AG09319 (cell line): ENCODE measurements at regions not wholly inside any gene's neighbourhood (a gene's known extent, or its start where the extent isn't known, plus 50 kb on each side); places are given as distances from the start of the nearest gene placed in this dataset.

ENCODE experiments used
- DNase-seq: peaks from one replicate; pipeline ENCODE4 v3.0.0-alpha.2; 2010; ENCODE audit warnings: low read depth; ENCODE audit errors: extremely low read depth
- TF ChIP-seq, protein P1 (sequence below): IDR thresholded peaks from 2 replicates; pipeline ENCODE4 v1.5.1; 2011; ENCODE audit warnings: low read depth, mild to moderate bottlenecking, inconsistent platforms, low read length, moderate library complexity

GRCh38 chr3:152945556-152945955 lies 110.6 kb downstream of the P2RY1 start:
- TF ChIP-seq, protein P1, sequence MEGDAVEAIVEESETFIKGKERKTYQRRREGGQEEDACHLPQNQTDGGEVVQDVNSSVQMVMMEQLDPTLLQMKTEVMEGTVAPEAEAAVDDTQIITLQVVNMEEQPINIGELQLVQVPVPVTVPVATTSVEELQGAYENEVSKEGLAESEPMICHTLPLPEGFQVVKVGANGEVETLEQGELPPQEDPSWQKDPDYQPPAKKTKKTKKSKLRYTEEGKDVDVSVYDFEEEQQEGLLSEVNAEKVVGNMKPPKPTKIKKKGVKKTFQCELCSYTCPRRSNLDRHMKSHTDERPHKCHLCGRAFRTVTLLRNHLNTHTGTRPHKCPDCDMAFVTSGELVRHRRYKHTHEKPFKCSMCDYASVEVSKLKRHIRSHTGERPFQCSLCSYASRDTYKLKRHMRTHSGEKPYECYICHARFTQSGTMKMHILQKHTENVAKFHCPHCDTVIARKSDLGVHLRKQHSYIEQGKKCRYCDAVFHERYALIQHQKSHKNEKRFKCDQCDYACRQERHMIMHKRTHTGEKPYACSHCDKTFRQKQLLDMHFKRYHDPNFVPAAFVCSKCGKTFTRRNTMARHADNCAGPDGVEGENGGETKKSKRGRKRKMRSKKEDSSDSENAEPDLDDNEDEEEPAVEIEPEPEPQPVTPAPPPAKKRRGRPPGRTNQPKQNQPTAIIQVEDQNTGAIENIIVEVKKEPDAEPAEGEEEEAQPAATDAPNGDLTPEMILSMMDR, result no peak
- no peak for DNase-seq

GRCh38 chr3:152957491-152957890 lies 122.6 kb downstream of the P2RY1 start:
- DNase-seq, result no peak
- TF ChIP-seq, protein P1, result no peak

DNA sequence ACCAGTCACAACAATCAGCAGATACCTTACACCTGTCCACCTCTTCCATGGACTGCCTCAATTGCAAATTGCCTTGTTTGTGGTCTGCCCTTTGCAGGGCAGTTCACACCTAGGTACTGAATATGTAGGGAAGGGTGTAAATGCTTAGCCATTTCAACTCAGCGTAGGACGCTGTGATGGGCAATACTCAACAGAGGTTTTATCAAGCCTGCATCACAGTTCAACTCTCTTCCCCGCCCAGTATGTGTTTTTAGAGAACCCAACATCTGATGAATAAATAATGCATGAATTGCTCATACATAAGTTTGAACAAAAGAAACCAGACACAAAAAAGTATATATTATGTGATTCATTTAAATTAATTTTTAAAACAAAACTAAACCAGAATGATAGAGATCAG lies 124.4 kb downstream of the P2RY1 start:
- TF ChIP-seq, protein P1, result no peak
- no peak for DNase-seq

DNA sequence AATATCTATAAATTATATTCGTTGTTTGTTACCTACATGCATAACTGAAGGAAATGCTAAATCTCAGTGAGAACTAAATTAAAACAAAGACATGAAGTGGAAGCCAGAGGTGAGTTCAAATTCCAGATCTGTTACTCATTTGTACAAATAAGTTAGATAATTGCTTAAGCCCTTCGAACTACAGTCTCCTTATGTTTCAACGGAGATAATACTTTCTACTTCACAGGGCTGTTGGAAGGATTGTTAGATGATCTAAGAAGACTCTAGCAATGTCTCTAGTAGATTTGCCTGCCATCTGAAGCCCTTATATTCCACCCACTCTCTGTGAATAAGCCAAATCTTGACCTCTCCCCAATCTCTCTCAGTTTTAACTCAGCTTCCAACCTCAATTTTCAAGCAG lies 125.8 kb downstream of the P2RY1 start:
- TF ChIP-seq, protein P1, result no peak
- DNase-seq, result no peak

DNA sequence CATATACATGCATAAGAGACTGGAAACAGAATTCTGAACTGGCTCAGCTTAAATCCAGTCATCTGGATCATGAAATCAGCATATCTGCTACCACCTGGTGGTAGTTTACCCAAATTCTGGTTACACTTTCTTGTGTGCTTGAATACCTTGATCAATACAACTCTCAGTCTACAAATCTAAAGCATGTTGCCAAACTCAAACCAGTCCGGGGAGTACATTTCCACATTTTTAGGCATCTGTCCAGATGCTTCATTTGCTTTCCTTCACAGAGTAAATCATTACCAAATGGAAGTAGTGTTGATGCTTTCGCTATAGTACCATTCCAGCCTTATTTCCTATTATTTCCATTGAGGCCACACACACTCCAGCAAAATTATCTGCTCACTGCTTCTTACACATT lies 126.4 kb downstream of the P2RY1 start:
- peak; percentile 11 for DNase-seq
- TF ChIP-seq, protein P1, result peak; percentile 23

DNA sequence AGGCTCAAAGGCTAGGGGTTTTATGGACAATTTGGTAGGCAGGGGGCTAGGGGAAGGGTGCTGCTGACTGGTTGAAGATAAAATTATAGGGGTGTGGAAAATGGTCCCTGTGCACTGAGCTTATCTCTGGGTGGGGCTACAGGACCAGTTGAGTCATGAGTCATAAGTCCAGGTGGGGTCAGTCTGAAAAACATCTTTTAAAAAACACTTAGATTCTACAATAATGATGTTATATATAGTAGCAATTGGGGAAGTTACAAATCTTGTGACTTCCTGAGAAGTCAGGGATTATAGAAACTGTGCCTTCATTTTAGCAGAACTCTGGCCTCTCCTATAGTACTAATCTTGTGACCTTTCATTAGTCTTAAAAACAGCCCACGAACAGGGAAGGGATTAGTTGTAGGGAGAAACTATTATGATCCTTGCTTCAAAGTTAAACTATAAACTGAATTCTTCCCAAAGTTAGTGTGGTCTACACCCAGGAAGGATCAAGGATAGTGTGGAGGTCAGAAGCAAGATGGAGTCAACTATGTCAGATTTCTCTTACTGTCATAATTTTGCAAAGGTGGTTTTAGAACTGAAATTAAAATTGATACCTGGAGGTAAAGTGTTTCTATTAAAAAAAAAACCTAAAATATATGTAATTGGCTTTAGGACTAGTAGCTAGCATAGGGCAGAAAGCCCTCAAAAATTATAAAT lies 130.1 kb downstream of the P2RY1 start:
- TF ChIP-seq, protein P1, result no peak

GRCh38 chr3:152968388-152969024 lies 133.6 kb downstream of the P2RY1 start:
- TF ChIP-seq, protein P1, result no peak
- DNase-seq, result no peak

More for the DNA sequence above, 130.1 kb downstream of the P2RY1 start:
- DNase-seq, result no peak
